HG03354 (cell line): ENCODE measurements at regions not wholly inside any gene's neighbourhood (a gene's known extent, or its start where the extent isn't known, plus 50 kb on each side); places are given as distances from the start of the nearest gene placed in this dataset.
"Not testable (repeated sequence)": the region's sequence is repeated elsewhere in the genome, so short reads cannot be mapped to it uniquely, and the experiment has no call there.

Experiments
- ATAC-seq: cut with Tn5 transposase; IDR thresholded peaks from one replicate; pipeline ENCODE4 v1.9.1; 2021; ENCODE audit warnings: mild to moderate bottlenecking; ENCODE audit not compliant: unreplicated experiment, poor library complexity, severe bottlenecking

DNA sequence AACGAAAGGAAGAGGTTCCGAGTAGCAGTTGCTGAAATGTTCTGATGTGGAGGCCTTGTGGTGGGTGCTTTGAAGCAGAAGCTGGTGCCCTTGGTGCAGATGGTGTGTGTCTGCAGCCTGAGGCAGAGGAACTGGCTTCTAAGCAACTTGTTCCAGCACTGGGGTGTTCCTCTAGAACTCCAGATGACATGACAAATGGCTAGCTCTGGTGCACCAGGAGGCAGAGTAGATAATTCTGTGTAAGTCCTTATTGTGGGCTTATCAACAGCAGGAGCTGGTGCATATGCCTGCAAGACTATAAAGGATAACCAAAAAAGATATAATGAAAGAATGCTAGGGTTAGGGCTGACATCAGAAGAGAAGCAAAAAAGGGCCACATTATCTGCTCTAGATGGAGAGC is 76.5 kb downstream of the ARL5B start:
- ATAC-seq = no peak

GRCh38 chr10:18737236-18737635 is 78.0 kb downstream of the ARL5B start:
- ATAC-seq = no peak

GRCh38 chr10:18737841-18738240 is 78.6 kb downstream of the ARL5B start:
- ATAC-seq = no peak

DNA sequence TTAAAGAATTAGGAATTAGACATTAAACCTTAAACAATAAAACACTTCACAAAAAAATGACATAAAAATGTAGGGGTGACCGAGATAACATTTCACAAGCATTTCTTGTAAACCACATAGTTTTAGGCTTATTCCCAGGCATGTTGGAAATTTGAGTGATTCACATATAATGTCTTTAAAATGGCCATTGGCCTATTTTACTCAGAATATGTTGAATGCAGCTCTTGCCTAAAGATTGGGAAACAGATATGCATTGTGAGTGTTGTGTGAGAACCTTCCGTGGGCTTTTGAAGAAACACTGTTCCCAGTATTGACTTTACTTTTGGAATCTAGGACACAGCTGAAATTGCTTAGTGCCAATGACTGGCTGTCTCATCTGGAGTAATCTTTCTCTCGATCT is 79.6 kb downstream of the ARL5B start:
- ATAC-seq = no peak

GRCh38 chr10:18743926-18744325 is 84.7 kb downstream of the ARL5B start:
- ATAC-seq = no peak

- no peak for ATAC-seq
Measured at GRCh38 chr10:18753312-18753895, 94.2 kb downstream of the ARL5B start.

DNA sequence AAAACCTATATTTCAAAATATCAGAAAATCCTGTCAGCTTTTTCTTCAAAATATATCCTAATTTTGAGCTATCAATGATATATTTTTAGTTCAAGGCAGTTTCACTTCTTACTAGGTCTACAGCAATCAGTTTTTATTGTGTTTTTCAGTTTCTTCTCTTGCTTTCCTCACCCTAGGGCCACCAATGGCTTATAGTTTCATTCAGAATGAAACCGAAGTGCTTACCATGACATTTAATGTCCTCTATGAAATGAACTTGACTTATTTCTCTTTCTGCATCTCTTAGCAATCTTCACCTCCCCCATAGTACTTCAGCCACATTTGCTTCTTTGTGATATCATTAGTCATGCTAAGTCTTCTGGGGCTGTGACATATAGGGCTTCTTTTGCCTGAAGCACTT is 100.3 kb downstream of the ARL5B start:
- ATAC-seq = peak; percentile 78

GRCh38 chr10:18760836-18761235 is 101.6 kb downstream of the ARL5B start:
- no peak for ATAC-seq

GRCh38 chr10:18767981-18768380 is 108.8 kb downstream of the ARL5B start:
- ATAC-seq = no peak

- no peak for ATAC-seq
Measured at GRCh38 chr10:18773180-18773579, 113.9 kb downstream of the ARL5B start.

GRCh38 chr10:18777258-18777657 is 118.0 kb downstream of the ARL5B start:
- no peak for ATAC-seq

GRCh38 chr10:18786478-18786877 is 127.2 kb downstream of the ARL5B start:
- ATAC-seq = no peak

DNA sequence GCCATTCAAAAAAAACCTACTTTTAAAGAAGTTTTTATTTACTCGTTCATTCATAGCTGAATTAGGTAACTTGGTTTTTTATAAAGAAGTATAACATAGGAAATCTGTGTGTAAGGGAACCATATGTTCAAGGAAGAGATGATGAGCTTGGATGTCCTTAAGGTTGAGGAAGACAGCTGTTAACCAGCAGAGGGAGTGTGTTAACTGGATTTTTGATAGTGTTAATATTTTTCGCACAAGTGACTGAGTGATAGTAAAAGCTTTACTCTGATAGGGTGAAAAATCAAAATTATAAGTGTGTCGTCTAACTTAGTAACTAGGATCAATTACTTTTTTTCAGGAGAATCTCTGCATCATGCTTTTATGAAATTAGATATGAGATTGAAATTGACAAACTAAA is 134.7 kb downstream of the ARL5B start:
- ATAC-seq = no peak

- ATAC-seq = no peak
Measured at GRCh38 chr10:18795549-18795948, 136.3 kb downstream of the ARL5B start.

GRCh38 chr10:18797286-18797685 is 138.1 kb downstream of the ARL5B start:
- no peak for ATAC-seq

DNA sequence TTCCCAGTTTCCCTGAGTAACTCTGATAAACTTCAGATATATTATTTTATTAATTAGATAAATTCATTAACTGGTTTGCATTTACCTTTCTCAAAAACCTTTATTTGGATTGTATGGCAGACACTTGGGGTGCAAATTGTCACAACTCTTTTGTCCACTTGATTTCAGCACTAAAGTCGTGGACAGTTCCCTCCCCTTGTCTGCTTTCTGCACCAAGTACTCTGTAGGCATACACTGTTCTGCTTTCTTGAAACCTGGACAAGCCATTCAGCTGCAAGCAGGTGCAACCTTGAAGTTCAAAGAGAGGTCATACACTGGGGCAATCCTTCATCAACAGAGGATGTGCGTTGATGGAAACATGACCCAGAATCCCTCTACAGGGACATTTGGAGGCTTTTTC is 162.9 kb downstream of the ARL5B start:
- no peak for ATAC-seq

DNA sequence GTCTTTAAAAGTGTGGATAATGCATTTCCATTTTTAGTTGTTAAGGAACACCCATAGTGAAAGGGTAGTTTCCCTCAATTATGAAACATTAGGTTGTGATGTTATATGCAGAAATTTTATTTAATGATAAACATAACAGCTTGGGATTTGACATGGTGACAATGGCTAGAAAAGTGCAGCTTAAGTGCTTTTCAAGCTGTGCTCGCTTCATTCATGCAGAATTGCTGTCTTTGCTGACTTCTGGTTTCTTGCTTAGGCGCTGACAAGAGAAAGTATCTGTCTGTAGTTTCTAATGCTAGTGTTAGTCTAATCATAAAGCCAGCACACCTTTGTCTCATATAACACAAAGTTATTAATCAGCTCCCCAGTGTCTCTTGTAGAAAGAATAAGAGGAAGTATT is 170.0 kb downstream of the ARL5B start:
- no peak for ATAC-seq

- no peak for ATAC-seq
Measured at GRCh38 chr10:18830277-18830676, 171.0 kb downstream of the ARL5B start.

- not testable (repeated sequence) for ATAC-seq
Measured at GRCh38 chr10:18856623-18857022, 192.0 kb upstream of the MALRD1 start.

DNA sequence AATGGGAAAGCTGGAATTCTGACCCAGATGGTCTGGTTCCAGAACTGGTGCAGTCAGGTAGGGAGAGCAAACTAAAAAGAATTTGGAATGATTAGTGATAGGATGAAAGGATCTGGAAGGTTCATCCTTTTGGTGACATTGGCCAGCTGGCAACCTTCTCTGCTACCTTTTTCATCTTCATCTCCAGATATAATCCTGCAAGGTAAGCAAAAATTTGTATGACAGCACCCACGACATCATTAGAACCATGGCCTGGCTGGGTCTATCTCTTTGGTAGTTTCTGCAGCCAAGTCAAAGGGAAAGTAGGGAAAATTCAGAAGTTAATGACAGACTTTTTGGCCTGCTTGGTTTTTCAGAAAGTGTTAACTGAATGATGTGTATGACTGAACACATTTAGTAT is 188.9 kb upstream of the MALRD1 start:
- ATAC-seq = no peak

DNA sequence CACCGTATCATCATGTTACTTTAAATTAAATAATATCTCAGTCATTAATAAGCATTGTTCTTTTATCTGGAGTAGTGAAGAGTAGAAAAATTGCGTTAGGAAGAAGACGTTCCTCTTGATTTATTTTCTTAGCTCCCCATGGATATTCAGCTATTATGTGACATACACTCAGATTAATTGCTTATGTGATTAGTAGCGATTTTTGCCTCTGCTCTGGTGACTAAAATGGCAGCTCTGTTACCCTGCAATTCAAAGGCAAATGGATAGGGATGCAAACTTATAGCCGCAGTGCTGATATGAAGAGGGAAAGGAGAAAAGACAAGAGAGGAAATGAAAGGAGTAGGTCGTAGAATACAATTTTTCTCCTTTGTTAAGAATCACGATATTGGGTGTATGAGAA is 188.4 kb upstream of the MALRD1 start:
- no peak for ATAC-seq

DNA sequence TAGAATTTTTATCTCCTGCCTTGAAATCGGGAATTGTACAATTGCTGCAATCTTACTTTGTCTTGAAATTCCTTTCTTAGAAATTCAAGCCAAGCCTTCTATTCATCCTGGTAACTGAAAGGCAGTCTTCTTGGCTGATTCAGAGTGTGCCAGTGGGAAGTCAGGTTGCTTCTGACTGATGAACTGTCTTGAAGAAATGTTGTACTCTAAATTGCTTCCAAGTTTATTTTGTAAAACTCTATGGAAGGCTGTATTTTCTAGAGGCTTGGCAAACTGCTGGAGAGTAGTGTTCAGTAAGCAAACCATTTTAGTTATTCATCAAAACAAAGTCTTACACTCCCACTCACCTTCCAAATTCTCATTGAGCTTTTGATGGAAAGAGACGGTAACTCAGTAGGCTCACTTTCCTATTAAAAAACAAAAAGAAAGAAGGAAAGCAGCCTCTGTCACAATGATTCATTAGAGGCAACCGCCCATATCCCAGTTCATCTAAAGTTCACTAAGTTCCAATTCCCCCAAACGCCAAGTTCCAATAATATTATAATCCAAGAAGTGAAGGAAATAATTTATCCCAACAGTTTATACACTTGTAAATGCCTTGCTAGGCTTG is 187.9 kb upstream of the MALRD1 start:
- ATAC-seq = no peak
